HG03460 (cell line): ENCODE measurements at regions not wholly inside any gene's neighbourhood (a gene's known extent, or its start where the extent isn't known, plus 50 kb on each side); places are given as distances from the start of the nearest gene placed in this dataset.

Experiments
- ATAC-seq: cut with Tn5 transposase; IDR thresholded peaks from one replicate; pipeline ENCODE4 v1.9.1; 2021; ENCODE audit not compliant: unreplicated experiment

DNA sequence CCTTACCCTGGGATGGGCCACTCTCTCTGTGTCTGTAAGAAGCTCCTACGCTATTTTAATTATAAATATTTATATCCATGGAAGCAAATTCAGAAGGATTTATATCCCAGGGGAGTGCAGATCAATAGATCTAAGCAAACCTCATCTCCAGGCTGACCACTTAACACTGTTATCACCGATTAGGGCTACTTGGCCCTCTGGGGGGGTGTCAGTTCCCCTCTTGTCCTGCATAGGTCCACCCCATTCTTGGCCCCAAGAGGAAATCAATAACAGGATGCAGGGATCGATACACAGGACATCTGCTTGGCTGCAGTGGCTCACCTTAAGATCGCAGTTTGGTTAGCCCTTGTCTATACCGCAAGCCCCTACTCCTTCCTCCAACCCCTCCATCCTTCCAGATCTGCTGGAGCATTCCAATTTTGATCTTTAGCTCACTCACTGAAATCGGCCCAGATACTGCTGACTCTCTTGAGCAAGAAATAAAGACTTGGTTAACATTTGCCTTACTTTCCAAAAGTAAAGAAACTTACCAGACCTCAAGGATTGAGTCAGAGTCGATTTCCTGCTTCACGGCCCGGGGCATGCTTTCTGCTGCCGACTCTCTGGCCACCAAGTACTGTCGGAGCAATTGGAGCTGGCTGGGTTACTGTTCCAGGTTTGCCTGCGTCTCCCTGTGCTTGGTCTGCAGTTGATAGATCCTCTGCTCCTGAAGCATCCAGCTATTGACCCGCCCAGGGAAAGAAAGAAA is 112.3 kb upstream of the PMFBP1 start:
- ATAC-seq: no peak

DNA sequence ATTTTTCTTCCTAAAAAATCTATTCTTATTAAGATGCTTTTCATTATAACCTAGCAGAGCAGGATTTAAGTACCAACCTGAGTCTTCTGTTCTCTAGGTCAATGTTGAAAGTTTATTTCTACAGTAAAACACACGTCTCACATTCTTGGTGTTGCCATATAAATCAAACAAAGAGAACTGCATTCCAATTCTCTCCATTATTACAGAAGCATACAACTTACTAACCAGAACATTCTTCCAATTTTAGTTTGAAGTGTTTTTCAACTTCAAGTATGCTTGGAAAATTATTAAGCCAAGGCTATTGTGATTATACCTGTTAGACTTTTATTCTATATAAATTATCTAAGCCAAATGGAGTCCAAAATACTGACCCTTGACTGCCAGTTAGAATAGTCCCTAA is 110.4 kb upstream of the PMFBP1 start:
- ATAC-seq: no peak

DNA sequence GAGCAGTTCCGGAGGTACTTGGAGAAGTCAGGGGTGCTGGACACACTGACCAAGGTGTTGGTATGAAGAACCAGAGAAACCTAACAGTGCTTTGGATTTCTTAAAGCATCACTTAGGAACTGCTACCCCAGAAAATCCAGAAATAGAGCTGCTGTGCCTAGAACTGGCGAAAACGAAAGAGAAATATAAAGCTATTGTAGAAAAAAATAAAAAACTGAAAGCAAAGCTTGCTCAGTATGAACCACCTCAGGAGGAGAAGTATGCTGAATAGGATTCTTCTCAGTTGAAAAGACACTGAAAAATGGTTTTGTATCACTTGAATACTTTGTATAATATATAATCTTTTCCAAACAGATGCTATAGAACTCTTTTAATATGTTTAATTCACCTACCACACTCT is 106.3 kb upstream of the PMFBP1 start:
- ATAC-seq: no peak

DNA sequence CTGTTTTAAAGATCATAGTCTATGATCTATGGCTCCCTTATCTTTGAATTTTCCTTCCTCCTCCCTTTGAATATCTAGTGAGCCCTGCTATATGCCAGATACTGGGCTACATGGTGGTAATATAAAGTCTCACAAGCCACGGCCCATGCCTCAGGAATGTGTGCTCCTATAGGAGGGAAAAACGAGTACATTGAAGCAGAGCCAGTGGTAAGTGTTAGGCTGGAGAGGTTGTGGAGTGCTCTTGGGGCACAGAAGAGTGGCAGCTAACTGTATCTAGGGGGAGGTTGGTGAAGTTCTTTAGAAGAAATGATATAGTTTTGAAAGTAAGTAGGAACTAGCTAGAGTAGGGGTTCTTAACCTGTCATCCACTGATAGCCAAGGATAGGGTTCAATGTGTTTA is 105.8 kb upstream of the PMFBP1 start:
- ATAC-seq: no peak

DNA sequence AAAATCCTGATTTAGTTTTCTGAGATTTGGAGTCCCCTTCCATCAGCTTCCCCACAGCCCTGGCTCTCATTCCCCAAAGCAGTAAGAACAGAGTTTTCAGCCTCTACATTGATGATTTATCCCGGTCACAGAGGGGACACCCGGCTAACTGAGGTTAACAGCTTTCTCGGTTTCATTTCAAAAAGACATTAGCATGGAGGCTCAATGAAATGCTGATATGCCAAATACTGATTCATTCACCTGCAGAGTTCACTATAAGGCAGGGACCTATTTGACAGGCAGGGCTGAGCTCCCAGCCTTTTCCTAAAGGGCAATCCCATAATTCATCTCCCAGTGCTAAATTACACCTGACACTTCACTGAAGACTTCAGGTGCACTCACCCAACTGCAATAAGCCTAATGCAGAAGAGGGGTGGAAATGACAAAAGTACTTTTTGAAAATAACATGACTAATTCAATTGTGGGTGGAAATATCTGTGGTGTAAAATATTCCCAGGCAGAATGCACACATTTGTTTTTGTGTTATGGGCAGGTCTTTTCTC is 99.8 kb upstream of the PMFBP1 start:
- ATAC-seq: no peak

DNA sequence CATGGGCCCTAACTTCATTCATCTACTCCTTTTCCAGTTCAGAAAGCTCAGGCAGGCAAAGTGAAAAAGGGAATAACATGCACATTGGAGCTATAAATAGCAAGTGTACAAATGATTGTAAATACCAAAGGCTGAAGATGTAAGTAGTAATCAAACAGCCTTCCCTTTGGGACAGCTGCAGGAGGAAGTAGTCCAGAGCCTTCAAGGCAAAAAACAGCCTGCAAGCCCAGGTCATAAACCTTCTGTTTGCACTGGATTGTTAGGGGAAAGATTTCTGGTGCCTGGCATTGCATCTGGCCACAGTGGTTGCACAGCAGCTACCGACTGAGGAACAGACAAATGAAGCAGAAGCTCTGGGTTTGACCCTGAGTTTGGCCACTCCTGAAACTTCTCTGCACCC is 98.6 kb upstream of the PMFBP1 start:
- ATAC-seq: no peak

DNA sequence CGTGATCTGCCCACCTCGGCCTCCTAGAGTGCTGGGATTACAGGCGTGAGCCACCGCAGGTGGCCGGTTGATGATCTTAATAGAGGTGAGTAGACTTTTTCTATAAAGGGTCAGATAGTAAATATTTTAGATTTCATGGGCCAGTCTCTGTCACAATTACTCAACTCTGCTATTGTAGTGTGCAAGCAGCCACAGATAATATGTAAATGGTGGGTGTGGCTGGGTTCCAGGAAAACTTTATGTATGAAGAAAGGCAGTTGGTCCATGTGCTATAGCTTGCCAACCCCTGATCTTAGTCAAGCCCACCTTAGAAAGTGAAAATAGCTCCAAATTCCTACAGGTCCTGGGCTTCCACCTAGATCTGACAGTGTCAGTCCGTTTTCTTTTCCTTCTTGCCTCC is 94.9 kb upstream of the PMFBP1 start:
- ATAC-seq: no peak

DNA sequence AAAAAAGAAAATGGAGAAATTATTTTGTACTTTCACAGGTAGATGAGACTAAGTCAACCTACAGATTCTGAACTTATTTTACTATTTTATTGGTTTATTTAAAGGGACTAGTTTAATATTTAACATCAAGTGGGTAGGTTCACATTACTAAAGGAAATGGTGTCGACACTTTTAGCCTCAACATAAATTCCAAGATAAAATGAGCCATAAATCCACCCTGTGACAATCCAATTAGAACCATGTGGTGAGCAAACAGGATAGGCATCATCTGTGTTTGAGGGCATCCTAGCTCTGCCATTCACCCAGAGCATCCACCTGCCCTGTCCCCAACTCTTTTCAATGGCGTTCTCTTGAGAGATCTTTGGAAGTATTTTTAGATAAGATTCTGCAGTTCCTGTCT is 92.8 kb upstream of the PMFBP1 start:
- ATAC-seq: no peak

DNA sequence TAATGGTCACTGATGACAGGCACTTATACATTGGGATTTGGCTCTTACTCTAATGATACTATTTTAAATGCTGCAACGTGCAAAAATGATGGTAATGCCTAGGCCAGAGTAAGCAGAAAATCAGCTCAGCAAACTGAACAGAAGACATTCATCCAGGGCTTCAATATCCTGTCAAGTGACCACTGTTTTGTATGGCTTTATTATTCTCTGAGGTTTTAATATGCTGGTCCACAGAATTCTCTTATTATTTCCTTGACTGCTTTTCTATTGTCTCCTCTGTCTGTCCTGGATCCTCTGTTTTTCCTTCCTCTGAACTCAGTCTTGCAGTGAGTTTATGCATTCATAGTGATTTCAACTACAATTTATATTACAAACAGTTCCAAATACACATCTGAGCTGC is 90.8 kb upstream of the PMFBP1 start:
- ATAC-seq: no peak

DNA sequence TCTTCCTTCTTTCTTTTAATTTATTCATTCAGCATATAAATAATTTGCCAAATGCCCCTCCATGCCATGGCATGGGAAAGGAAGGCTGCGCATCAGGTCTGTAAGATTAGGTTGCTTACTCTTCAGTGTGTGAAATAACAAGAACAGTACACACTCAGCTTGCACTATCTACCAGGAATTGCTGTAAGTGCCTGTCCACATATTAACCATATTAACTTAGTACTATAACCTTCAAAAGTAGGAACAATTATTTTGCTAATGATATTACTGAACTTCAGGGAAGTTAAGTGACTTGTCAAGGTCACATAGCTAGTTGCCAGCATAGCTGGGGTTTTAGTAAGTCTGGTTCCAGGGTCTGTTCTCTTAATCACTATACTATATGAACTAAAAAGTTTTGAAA is 89.2 kb upstream of the PMFBP1 start:
- no peak for ATAC-seq

DNA sequence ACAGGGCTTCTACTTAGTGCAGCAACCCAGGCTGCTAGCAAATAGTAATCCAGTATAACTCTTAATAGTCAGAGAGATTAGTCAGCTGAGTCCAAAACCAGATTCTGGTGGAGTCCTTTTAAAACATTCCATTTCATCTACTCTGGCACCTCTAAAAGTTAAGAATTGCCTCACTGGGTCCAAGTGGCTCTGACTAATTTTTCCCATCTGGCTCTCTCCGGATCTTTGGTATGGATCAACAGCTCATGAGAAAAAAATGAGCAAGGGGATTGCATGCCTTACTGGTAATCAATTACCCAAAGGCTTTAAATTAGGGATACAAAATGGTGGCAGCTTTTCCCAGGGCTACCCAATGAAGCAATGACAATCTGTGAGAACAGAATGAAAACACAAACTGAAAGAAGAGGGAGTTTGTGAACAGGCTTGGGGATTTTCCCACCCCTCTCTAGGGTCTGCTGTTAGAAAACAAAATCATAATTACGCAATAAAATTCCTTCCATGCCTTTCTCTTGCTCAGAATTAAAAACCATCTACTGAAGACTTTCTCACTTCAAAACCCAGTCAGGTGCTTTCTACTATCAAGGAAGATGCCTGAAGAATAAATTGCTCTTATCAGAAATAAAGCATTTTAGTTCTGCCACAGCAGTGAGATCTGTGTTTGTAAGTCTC is 84.6 kb upstream of the PMFBP1 start:
- no peak for ATAC-seq

DNA sequence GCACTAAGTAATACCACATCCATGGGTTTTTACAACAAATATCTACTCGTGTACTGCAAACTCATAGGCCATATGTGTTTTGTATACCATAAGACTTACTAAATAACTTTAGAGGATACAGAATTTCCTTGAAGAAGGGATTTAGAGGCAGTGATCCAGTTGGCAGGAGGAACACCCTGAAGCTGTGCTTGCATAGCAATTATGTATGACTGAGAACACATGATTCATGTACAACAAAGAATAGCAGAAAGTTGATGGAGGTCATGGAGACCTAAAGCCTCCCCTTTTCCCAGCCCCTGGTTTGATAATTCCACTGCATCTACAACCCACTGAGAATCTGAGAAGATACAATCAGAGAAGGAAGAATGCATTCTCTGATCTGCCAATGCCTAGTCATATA is 83.8 kb upstream of the PMFBP1 start:
- no peak for ATAC-seq

DNA sequence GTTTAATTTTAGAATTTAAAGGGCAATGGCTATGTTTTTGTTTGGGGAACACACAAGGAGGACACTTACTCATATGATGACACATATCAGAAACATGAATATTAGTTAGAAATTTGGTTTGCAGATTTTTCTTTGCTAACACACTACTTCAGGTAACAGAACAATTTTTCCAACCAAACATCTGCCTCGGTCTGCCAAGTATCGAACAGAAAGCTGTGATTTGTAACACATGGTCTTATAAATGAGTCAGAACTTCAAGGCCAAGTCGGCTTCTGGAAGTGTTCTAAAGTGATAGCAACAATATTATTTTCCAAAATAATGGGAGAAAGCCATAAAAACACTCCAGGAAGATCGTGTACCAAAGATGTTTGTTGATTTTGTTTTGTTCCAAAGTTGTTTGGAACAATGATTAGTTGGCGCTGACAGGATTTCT is 75.9 kb upstream of the PMFBP1 start:
- no peak for ATAC-seq

DNA sequence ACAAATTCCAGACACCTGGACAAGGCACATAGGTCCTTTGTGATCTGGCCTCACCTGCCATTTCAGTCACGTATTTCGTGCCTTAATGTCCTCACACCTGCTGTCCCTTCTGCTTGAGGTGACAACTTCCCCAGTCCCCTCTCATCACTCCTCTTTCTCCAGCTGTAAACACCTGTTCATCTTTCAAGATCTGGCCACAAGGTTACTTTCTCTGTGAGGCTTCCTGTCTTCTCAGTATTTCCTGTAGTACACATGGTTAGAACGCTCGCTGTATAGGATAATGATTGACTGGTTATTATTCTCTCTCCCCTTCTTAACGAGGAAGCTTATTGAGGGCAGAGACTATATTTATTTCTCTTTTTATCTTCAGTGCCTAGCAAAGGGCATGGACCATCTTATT is 74.5 kb upstream of the PMFBP1 start:
- ATAC-seq: peak; percentile 93

DNA sequence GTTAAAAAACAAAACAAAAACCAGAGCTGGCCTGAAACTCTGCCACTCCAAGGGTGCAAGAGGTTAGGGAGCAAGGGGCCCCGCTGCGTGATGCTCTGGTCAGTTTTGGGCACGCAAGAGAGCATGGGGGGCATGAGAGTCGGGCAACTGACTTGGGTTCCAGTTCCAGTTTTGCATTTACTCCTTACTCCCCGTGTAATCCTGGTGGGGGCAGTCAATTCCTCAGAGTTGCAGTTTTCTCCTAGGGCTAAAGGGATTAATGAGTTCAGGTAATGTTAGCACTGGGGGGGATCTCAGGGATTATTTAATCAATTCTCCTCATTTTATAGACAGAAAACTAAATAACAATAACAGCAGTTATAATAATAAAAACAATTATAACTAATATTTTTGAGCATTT is 72.9 kb upstream of the PMFBP1 start:
- no peak for ATAC-seq

DNA sequence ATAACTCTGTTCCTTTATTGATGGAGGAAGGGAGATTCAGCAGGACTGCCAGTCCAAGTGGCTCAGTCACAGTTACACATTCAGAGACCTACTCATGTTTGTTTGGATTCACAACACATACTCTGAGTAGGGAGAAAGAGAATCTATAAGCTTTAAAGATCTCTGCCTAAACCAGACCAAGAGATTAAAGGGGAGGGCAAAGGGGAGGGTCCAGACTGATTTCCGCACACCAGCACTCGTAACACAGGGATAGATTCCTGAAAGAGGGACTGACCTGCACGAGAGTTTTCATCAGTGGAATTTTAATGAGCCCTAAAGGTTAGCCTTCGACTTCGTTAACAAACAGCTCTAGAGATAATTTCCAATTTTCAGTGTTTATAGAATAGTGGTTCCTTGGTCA is 71.7 kb upstream of the PMFBP1 start:
- ATAC-seq: no peak

DNA sequence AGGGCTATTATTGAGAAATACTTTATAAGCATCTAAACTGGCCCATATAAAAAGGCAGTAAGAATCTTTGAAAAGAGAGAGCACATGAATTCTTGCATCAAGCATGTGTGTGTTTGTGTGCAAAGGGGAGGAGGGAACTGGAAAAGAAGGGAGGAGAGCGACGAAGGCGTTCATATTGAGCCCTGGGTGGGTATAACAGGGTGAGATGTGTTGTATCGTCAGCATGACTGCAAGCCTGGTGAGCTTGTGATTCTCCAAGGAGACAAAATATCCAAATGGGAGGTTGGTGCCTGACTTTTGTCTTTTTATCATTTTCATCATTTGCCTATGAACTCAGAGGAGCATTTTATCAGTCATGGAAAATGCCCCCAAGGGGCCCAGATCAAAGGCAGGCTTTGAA is 70.8 kb upstream of the PMFBP1 start:
- ATAC-seq: no peak

DNA sequence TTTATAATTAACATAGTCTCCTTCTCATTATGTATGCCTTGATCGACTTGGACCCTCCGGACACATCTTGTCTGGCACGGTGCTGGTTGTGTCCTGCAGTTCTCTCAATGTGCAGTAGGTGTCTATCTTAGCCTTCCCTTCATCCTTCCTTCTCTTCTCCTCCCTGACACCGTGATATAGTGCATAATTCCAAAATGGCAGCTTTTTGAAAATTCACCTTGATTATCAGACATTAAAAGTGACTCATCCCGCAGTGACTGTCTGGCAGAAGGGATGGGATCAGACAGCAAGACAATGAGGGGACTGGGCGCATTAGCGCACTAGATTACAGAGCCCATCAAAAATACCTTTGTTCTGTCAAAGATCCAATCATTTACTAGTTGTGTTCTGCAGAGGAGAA is 70.0 kb upstream of the PMFBP1 start:
- ATAC-seq: no peak

DNA sequence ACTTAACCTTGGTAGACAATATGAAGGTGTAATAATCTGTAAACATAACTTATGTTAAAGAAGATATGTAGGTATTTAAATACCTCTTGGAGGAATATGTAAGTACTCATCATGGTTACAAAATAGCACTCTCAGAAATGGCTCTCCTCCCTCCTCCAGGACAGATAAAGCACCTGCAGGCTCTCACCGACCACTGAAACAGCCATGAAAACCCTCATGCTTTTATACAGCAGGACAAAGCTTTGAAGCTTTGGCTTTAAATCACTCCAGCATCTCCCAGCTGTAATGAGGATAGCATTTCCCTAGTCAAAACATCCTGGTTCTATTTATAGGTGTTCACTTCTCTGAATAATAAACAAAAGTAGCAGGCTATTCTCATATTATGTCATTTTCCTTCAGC is 69.1 kb upstream of the PMFBP1 start:
- no peak for ATAC-seq

DNA sequence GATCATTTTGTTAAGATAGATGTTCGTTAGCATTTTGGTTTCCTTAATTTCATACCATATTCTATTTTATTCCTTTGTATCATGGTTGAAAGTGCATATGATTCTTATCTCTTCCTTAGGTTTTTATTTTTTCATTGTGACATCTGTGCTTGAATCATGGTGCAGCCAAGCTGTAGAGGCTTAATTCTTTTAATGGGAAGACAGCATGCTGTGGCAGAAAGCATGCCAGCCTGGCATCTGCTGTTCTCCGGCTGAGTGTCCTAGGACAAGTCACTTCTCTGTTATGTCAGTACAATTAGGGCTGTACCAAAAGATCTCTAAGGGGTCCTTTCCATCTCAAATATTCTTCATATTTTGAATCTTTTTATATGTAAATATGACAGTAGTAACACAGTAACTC is 68.5 kb upstream of the PMFBP1 start:
- ATAC-seq: no peak

DNA sequence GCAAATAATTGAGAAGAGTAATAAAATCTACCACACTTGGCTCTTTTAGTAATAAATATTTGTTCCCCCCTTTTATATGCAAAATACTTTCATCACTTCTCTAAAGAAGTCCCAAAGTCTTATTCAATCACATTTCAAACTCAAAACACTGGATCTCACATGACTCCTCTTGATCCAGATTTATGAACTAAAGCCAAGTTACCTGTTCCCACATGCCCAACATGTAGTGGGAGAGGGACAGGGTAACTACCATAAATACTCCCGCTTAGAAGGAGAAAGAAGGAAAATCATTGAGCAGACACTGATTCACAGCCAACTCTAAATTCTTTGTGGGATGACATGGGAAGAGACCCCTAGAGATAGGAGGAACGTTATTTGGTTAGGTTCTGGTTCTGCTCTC is 64.9 kb upstream of the PMFBP1 start:
- no peak for ATAC-seq

DNA sequence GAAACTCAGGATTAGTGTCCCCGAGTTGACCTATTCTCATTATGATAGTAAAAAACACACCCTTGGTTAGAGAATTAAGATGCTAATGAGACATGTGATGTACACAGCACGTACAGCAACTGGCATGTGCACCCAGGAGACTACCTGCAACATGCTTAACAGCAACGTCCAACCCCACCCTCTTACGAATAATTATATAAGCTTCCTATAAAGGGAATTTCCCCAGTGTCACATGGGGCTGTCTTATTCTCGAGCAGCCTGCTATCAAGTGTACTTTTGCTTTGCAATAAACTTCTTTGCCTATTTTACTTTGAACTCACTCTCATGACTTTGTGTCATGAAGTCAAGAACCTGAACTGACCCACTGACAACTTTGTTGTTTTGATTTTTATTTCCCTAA is 62.4 kb upstream of the PMFBP1 start:
- no peak for ATAC-seq

DNA sequence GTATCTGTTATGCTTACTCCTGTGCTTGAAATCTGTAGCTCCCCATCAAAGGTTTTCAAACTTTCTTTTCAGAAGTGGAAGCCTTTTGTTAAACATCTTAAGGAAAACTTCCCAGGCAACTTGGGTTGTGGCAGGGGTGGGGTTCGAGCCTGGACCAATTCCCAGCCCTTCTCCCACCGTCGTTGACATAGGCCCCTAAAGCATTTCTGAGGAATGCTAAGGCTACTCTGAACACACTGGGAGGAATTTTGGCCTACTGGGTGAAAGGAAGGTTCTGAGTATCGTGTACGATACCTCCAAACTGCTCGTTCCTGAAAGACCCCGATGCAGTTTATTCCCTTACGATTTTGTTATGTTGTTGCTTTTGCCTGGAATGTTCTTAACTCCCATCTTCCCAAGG is 56.1 kb upstream of the PMFBP1 start:
- ATAC-seq: no peak
